ENCODE measurements at regions not wholly inside any gene's neighbourhood (a gene's known extent, or its start where the extent isn't known, plus 50 kb on each side); places are given as distances from the start of the nearest gene placed in this dataset.

DNA sequence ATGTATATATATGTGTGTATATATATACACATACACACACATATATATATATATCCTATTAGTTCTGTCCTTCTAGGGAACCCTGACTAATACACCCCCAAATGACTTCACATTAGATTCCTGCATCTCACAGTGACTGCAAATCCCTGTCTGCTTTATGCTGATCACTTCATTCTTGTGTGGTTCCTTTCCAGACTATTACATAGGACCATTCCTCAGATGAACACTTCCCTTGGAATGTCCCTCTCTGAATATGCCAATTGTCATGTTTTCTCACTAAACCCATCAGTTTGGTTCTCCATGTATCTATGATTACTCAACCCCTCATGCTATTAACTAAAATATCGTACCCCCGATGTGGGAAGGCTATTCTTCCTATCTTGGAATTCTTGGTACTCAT is 605.2 kb upstream of the NR3C2 start:
- Histone ChIP-seq H2AFZ (ENCODE audit: low read length) (no peak overlapping the region), H2BK5ac (ENCODE audit: low read depth, low read length) (no peak overlapping the region), H4K20me1 (replicated peaks in 1 of 2; ENCODE audit: control insufficient read depth in 1 of 2, insufficient read depth in 2 of 2, low read length in 2 of 2) (no peaks in the 10 kb centered on the region), H4K8ac (ENCODE audit: extremely low read depth, insufficient read depth, low read length) (no peak overlapping the region), H2BK12ac (ENCODE audit: low read depth, low read length) (no peak overlapping the region), H2BK15ac (ENCODE audit: low read length) (no peak overlapping the region), H4K5ac (ENCODE audit: insufficient read length, low read depth, low read length) (no peak overlapping the region), H3K27me3 (replicated peaks in 1 of 4; ENCODE audit: control insufficient read depth in 3 of 4, extremely low read depth in 1 of 4, insufficient read depth in 3 of 4, low read length in 3 of 4) (no peaks in the 10 kb centered on the region), H3K23me2 (ENCODE audit: low read depth, low read length) (no peaks in the 10 kb centered on the region), H3K4me1 (replicated peaks in 1 of 4; ENCODE audit: control insufficient read depth in 3 of 4, insufficient read depth in 4 of 4, low read length in 3 of 4) (no peaks in the 10 kb centered on the region), H2AK5ac (ENCODE audit: low read depth, low read length) (no peak overlapping the region), H3K4me2 (ENCODE audit: insufficient read depth in 1 of 2, low read depth in 2 of 2, low read length in 2 of 2) (no peak overlapping the region), H3K79me1 (ENCODE audit: low read depth, low read length) (no peaks in the 10 kb centered on the region), H3K9ac (replicated peaks in 1 of 4; ENCODE audit: extremely low read depth in 1 of 4, low read depth in 3 of 4, low read length in 3 of 4) (no peak overlapping the region), H3K4ac (replicated peaks; ENCODE audit: insufficient read length, low read depth, low read length) (no peak overlapping the region), H4K91ac (replicated peaks; ENCODE audit: insufficient read length, low read length) (no peak overlapping the region), H3K23ac (ENCODE audit: insufficient read length) (no peak overlapping the region), H2BK20ac (ENCODE audit: low read length) (no peak overlapping the region), H3K56ac (replicated peaks; ENCODE audit: insufficient read length, low read depth, low read length) (no peak overlapping the region), H3K4me3 (ENCODE audit: extremely low read depth in 1 of 4, insufficient read depth in 2 of 4, low read depth in 3 of 4, low read length in 4 of 4) (no peak overlapping the region), H2BK120ac (replicated peaks; ENCODE audit: low read depth, low read length) (no peak overlapping the region), H3K27ac (ENCODE audit: low read depth, low read length) (no peak overlapping the region), H3K79me2 (ENCODE audit: control insufficient read depth in 1 of 2, insufficient read depth in 2 of 2, low read length in 2 of 2) (no peaks in the 10 kb centered on the region), H3K18ac (ENCODE audit: extremely low read depth, low read length) (no peak overlapping the region), H3K14ac (ENCODE audit: insufficient read length) (no peak overlapping the region), H3K9me3 (ENCODE audit: insufficient read depth in 2 of 2, low read depth in 1 of 2, low read length in 1 of 2) (no peaks in the 10 kb centered on the region), H3K36me3 (ENCODE audit: control insufficient read depth in 2 of 4, insufficient read depth in 4 of 4, low read length in 3 of 4) (no peaks in the 10 kb centered on the region)
- POLR2A ChIA-PET (ENCODE audit: partially characterized antibody): no interaction called here
- CTCF ChIA-PET (ENCODE audit: partially characterized antibody): no interaction called here
- DNase-seq (ENCODE audit: low read depth in 1 of 2, low spot score in 2 of 2) (no peak), FAIRE-seq (no peak)
- WGBS, 2 experiments (ENCODE audit: extremely low coverage in 1 of 2, insufficient coverage in 1 of 2, insufficient read length in 1 of 2, insufficient replicate concordance in 2 of 2, low coverage in 1 of 2, low lambda C conversion rate in 2 of 2, missing lambda C conversion rate in 1 of 2): 88% methylated on average over 2 of the region's 2 CpGs; no CpG with 5 or more reads in 1 of the 2 experiments
- no peak for TF ChIP-seq RNF2 (IDR thresholded peaks at IDR 0.05; ENCODE audit: borderline replicate concordance, low read depth, low read length, missing control alignments, poor library complexity, severe bottlenecking)
- no peak for TF ChIP-seq USF2 (IDR thresholded peaks at IDR 0.05; ENCODE audit: low read length)
- no peak for TF ChIP-seq JUND (IDR thresholded peaks at IDR 0.05; ENCODE audit: low read length)

All from H1 (cell line).